Neural progenitor cell (in vitro differentiated cells): ENCODE measurements at regions not wholly inside any gene's neighbourhood (a gene's known extent, or its start where the extent isn't known, plus 50 kb on each side); places are given as distances from the start of the nearest gene placed in this dataset.

Source experiments
- CTCF ChIP-seq: fragments of 200-600 bp; sonication (generic); IDR thresholded peaks from 2 replicates; pipeline ENCODE4 v1.5.1; 2017; ENCODE audit warnings: antibody characterized with exemption, mild to moderate bottlenecking
- EZH2 ChIP-seq: fragments of 200-600 bp; sonication (generic); IDR thresholded peaks from 2 replicates; pipeline ENCODE4 v1.6.1; 2017; ENCODE audit warnings: antibody characterized with exemption, mild to moderate bottlenecking, moderate library complexity
- EZH2phosphoT487 ChIP-seq: fragments of 200-600 bp; sonication (generic); IDR thresholded peaks from 2 replicates; pipeline ENCODE4 v1.6.1; 2017; ENCODE audit warnings: antibody characterized with exemption

GRCh38 chr2:160756481-160756880, 262.9 kb upstream of the RBMS1 start:
- TF ChIP-seq CTCF (no peak), EZH2 (no peak), EZH2phosphoT487 (no peak)
